Astrocyte of the cerebellum (primary cell): ENCODE measurements at regions not wholly inside any gene's neighbourhood (a gene's known extent, or its start where the extent isn't known, plus 50 kb on each side); places are given as distances from the start of the nearest gene placed in this dataset.

ENCODE experiments used
- DNase-seq: peaks from one replicate; pipeline ENCODE4 v3.0.0-alpha.2; 2011; ENCODE audit warnings: low read depth
- H3K4me3 ChIP-seq: 2 replicates; pipeline ENCODE4 v1.5.1; 2011; ENCODE audit warnings: mild to moderate bottlenecking, low read depth, low read length, moderate library complexity
- in situ Hi-C: cut with HindIII; loops from 2 replicates; pipeline ENCODE4 v1.10.0; 2017; ENCODE audit warnings: low sequenced_read_pairs
- TF ChIP-seq, protein P1 (sequence below): IDR thresholded peaks from 2 replicates; pipeline ENCODE4 v1.5.1; 2012; ENCODE audit warnings: low read length, low read depth, moderate library complexity, mild to moderate bottlenecking; ENCODE audit errors: missing control alignments

DNA sequence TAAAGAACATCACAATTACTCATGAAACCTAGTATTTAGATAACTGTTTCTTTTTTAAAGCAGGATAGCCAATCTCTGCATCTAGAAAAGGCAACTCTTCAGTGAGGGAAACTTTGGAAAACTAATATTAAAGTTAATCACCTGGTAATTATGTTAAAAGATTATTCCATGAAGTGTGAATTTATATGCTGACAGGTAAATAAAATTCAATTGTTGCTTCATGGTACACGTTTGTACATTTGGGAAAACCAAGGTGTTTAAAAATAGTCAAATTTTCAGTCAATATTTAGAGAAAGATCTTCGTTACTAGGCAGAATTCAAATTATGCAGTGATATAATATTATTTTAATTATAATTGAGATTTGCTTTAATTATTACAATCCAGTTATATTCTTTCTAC, 100.1 kb upstream of the LRFN5 start:
- TF ChIP-seq, protein P1, sequence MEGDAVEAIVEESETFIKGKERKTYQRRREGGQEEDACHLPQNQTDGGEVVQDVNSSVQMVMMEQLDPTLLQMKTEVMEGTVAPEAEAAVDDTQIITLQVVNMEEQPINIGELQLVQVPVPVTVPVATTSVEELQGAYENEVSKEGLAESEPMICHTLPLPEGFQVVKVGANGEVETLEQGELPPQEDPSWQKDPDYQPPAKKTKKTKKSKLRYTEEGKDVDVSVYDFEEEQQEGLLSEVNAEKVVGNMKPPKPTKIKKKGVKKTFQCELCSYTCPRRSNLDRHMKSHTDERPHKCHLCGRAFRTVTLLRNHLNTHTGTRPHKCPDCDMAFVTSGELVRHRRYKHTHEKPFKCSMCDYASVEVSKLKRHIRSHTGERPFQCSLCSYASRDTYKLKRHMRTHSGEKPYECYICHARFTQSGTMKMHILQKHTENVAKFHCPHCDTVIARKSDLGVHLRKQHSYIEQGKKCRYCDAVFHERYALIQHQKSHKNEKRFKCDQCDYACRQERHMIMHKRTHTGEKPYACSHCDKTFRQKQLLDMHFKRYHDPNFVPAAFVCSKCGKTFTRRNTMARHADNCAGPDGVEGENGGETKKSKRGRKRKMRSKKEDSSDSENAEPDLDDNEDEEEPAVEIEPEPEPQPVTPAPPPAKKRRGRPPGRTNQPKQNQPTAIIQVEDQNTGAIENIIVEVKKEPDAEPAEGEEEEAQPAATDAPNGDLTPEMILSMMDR: no peak
- no peak overlapping the region for H3K4me3 ChIP-seq
- no peak for DNase-seq
- in situ Hi-C loops: no loop called here

DNA sequence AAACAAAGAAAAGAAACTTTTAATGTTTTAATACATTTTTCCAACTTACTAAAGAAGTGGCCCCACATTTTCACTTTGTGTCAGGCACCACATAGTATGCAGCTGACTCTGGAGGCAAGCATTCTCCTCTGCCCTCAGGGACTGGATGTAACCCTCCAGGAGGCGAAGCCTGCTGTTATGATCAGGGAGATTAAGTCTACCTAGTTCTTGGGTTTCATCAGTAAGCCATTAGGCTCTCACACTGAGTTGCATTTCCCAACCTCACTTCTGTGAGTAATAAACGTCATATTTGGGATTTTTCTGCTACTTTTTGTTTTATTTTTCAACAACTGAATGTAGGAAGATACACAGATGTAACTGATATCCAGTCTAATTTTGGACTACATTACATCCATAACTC, 101.2 kb upstream of the LRFN5 start:
- DNase-seq: no peak
- H3K4me3 ChIP-seq: no peak overlapping the region
- in situ Hi-C loops: no loop called here
- TF ChIP-seq, protein P1: no peak

DNA sequence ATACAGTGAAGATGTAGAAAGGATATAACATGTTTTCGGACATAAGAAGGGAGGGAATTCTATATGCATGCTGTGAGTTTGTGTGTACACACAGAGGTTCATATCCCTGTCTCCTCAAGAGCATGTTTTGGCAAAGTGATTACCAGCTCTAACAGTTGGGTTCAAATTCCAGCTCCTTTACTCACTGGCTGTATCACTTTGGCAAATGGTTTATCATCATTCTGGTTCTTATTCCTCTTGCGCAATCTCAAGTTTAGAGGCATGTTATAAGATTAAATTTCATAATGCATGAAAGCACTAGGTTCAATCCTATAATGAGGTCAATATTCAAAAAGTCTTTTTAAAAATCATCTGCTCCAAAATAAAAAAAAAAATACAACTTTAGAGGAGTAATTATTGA, 107.7 kb upstream of the LRFN5 start:
- no peak for DNase-seq
- TF ChIP-seq, protein P1: no peak
- in situ Hi-C loops: no loop called here
- H3K4me3 ChIP-seq: no peak overlapping the region

DNA sequence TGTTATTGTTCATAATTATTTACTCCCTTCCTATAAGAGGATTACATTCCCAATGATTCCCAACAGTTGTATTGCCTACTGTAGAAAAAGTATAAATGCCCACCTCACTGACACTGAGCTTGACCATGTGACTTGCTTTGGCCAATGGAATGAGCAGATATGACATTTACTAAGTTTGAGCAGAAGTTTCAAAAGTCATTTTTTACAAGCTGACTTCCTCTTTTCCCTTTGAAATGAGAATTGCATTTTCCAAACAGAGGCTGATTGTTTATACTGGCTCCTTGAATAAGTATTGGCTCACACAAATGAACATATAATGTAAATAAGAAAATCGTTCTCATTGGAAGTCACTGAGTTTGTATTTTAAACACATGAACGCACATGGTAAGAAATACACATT, 116.4 kb upstream of the LRFN5 start:
- in situ Hi-C loops: no loop called here
- no peak overlapping the region for H3K4me3 ChIP-seq
- TF ChIP-seq, protein P1: no peak
- no peak for DNase-seq

DNA sequence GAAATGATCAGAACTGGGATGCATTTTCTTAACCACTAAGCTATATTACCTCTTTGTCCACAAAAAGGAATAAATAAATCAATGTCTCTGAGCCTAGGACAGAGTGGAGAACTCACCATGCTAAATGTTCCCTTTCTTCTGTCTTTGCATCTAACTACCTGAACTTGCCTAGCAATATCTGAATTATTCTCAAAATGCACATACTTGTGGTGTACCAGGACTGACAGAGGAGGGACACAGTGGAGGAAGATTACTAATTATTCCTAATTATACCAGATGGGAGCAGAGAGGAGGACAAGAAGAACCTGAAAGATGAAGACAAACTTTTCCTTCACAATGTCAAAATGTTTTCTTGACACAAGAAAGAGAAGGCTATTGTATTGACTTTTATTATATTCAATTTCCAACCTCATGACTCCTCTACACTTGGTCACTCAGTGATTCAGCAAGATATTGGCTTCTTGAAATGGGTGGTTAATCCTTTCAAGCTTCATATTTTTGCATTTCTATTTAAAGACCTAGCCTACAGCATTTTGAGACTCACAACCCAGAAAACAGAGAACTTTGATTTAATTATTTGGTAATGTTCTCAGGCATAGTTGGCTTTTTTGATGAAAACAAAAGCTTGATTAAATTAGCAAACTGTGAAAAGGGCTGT, 117.2 kb upstream of the LRFN5 start:
- TF ChIP-seq, protein P1: no peak
- in situ Hi-C loops: no loop called here
- no peak overlapping the region for H3K4me3 ChIP-seq
- no peak for DNase-seq

DNA sequence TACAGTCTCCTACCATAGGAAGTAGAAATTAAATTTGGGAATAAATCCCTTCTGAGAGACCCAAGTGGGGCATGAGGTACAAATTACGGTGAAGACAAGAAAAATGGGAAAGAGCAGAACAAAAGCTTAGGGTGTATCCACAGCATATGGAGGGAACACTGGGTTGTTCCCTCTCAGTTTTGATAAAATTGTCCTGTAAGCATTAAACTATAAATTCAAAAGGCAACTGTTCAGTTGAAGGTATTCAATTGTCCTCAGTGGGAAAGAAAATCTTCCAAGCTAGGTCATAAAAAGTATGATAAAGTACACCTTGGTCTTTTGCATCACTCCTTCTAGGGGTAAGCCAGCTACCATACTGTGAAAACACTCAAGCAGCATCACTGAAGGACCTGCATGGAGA, 118.3 kb upstream of the LRFN5 start:
- in situ Hi-C loops: no loop called here

More for the DNA sequence above, 118.3 kb upstream of the LRFN5 start:
- H3K4me3 ChIP-seq: no peak overlapping the region
- TF ChIP-seq, protein P1: no peak
- no peak for DNase-seq
